ENCODE measurements at regions not wholly inside any gene's neighbourhood (a gene's known extent, or its start where the extent isn't known, plus 50 kb on each side); places are given as distances from the start of the nearest gene placed in this dataset.
A peak's percentile ranks its signal among the peaks of the same experiment; 100 is the strongest.

GRCh38 chr13:33723365-33723764 lies 94.6 kb upstream of the RFC3 start:
- Histone ChIP-seq H3K27me3 (ENCODE audit: control insufficient read depth, insufficient read depth, low read length) (no peaks in the 10 kb centered on the region), H3K36me3 (replicated peaks; ENCODE audit: control insufficient read depth, insufficient read depth, low read length) (no peaks in the 10 kb centered on the region), H3K4me3 (ENCODE audit: insufficient read depth, low read depth, low read length) (no peak overlapping the region)
- DNase-seq, result no peak

- no peak overlapping the region for H3K4me3 ChIP-seq (ENCODE audit: insufficient read depth, low read depth, low read length)
- no peaks in the 10 kb centered on the region for H3K27me3 ChIP-seq (ENCODE audit: control insufficient read depth, insufficient read depth, low read length)
- H3K36me3 ChIP-seq (replicated peaks; ENCODE audit: control insufficient read depth, insufficient read depth, low read length), result no peaks in the 10 kb centered on the region
- DNase-seq, result peak; percentile 67
Measured at GRCh38 chr13:33723772-33724435, 94.0 kb upstream of the RFC3 start.

GRCh38 chr13:33725340-33725739 lies 92.6 kb upstream of the RFC3 start:
- Histone ChIP-seq H3K27me3 (ENCODE audit: control insufficient read depth, insufficient read depth, low read length) (no peaks in the 10 kb centered on the region), H3K4me3 (ENCODE audit: insufficient read depth, low read depth, low read length) (no peak overlapping the region), H3K36me3 (replicated peaks; ENCODE audit: control insufficient read depth, insufficient read depth, low read length) (no peaks in the 10 kb centered on the region)
- DNase-seq, result no peak

- Histone ChIP-seq H3K4me3 (ENCODE audit: insufficient read depth, low read depth, low read length) (no peak overlapping the region), H3K36me3 (replicated peaks; ENCODE audit: control insufficient read depth, insufficient read depth, low read length) (no peaks in the 10 kb centered on the region), H3K27me3 (ENCODE audit: control insufficient read depth, insufficient read depth, low read length) (no peaks in the 10 kb centered on the region)
- no peak for DNase-seq
Measured at GRCh38 chr13:33727297-33728083, 90.5 kb upstream of the RFC3 start.

GRCh38 chr13:33728271-33729037 lies 89.5 kb upstream of the RFC3 start:
- no peaks in the 10 kb centered on the region for H3K27me3 ChIP-seq (ENCODE audit: control insufficient read depth, insufficient read depth, low read length)
- no peak for DNase-seq

GRCh38 chr13:33730147-33730546 lies 87.8 kb upstream of the RFC3 start:
- Histone ChIP-seq H3K36me3 (replicated peaks; ENCODE audit: control insufficient read depth, insufficient read depth, low read length) (no peaks in the 10 kb centered on the region), H3K27me3 (ENCODE audit: control insufficient read depth, insufficient read depth, low read length) (no peaks in the 10 kb centered on the region), H3K4me3 (ENCODE audit: insufficient read depth, low read depth, low read length) (no peak overlapping the region)
- DNase-seq, result no peak

More at GRCh38 chr13:33728271-33729037, 89.5 kb upstream of the RFC3 start:
- Histone ChIP-seq H3K4me3 (ENCODE audit: insufficient read depth, low read depth, low read length) (no peak overlapping the region), H3K36me3 (replicated peaks; ENCODE audit: control insufficient read depth, insufficient read depth, low read length) (no peaks in the 10 kb centered on the region)

- Histone ChIP-seq H3K27me3 (ENCODE audit: control insufficient read depth, insufficient read depth, low read length) (no peaks in the 10 kb centered on the region), H3K4me3 (ENCODE audit: insufficient read depth, low read depth, low read length) (no peak overlapping the region), H3K36me3 (replicated peaks; ENCODE audit: control insufficient read depth, insufficient read depth, low read length) (no peaks in the 10 kb centered on the region)
- no peak for DNase-seq
Measured at GRCh38 chr13:33730619-33731018, 87.3 kb upstream of the RFC3 start.

- no peaks in the 10 kb centered on the region for H3K27me3 ChIP-seq (ENCODE audit: control insufficient read depth, insufficient read depth, low read length)
- H3K4me3 ChIP-seq (ENCODE audit: insufficient read depth, low read depth, low read length), result no peak overlapping the region
- no peak for DNase-seq
- H3K36me3 ChIP-seq (replicated peaks; ENCODE audit: control insufficient read depth, insufficient read depth, low read length), result no peaks in the 10 kb centered on the region
Measured at GRCh38 chr13:33735276-33735675, 82.7 kb upstream of the RFC3 start.

GRCh38 chr13:33739254-33739653 lies 78.7 kb upstream of the RFC3 start:
- no peak for DNase-seq
- Histone ChIP-seq H3K27me3 (ENCODE audit: control insufficient read depth, insufficient read depth, low read length) (no peaks in the 10 kb centered on the region), H3K36me3 (replicated peaks; ENCODE audit: control insufficient read depth, insufficient read depth, low read length) (no peaks in the 10 kb centered on the region), H3K4me3 (ENCODE audit: insufficient read depth, low read depth, low read length) (no peak overlapping the region)

GRCh38 chr13:33740134-33740538 lies 77.8 kb upstream of the RFC3 start:
- Histone ChIP-seq H3K27me3 (ENCODE audit: control insufficient read depth, insufficient read depth, low read length) (no peaks in the 10 kb centered on the region), H3K36me3 (replicated peaks; ENCODE audit: control insufficient read depth, insufficient read depth, low read length) (no peaks in the 10 kb centered on the region)
- DNase-seq, result no peak

GRCh38 chr13:33742321-33742720 lies 75.6 kb upstream of the RFC3 start:
- Histone ChIP-seq H3K36me3 (replicated peaks; ENCODE audit: control insufficient read depth, insufficient read depth, low read length) (no peaks in the 10 kb centered on the region), H3K4me3 (ENCODE audit: insufficient read depth, low read depth, low read length) (no peak overlapping the region), H3K27me3 (ENCODE audit: control insufficient read depth, insufficient read depth, low read length) (no peaks in the 10 kb centered on the region)
- no peak for DNase-seq

More at GRCh38 chr13:33740134-33740538, 77.8 kb upstream of the RFC3 start:
- H3K4me3 ChIP-seq (ENCODE audit: insufficient read depth, low read depth, low read length), result no peak overlapping the region

- no peaks in the 10 kb centered on the region for H3K36me3 ChIP-seq (replicated peaks; ENCODE audit: control insufficient read depth, insufficient read depth, low read length)
- DNase-seq, result no peak
- H3K4me3 ChIP-seq (ENCODE audit: insufficient read depth, low read depth, low read length), result no peak overlapping the region
- H3K27me3 ChIP-seq (ENCODE audit: control insufficient read depth, insufficient read depth, low read length), result no peaks in the 10 kb centered on the region
Measured at GRCh38 chr13:33743438-33744368, 74.2 kb upstream of the RFC3 start.

GRCh38 chr13:33744589-33745369 lies 73.2 kb upstream of the RFC3 start:
- Histone ChIP-seq H3K36me3 (replicated peaks; ENCODE audit: control insufficient read depth, insufficient read depth, low read length) (no peaks in the 10 kb centered on the region), H3K27me3 (ENCODE audit: control insufficient read depth, insufficient read depth, low read length) (no peaks in the 10 kb centered on the region), H3K4me3 (ENCODE audit: insufficient read depth, low read depth, low read length) (no peak overlapping the region)
- no peak for DNase-seq

Data from H7 (cell line).